ENCODE measurements at regions not wholly inside any gene's neighbourhood (a gene's known extent, or its start where the extent isn't known, plus 50 kb on each side); places are given as distances from the start of the nearest gene placed in this dataset.

DNA sequence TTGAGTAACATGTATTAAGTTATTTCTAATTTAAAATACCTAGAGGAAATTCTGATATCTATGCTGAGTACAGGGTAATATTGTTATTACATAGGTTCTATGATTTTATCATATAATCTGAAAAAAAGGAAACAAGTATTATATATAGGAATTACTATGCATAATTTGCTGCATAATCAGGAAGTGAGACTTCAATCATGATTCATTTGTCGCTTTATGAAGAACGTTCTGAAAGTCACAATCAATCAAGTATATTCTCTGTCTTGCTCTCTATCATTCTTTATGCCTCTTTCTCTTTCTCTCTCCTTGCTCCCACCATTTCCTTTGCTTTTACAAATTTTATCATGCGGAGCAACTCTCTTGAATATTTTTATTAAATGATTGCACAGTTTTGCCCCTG lies 1130.3 kb downstream of the PLA2G4A start:
- TF ChIP-seq CTCF (IDR thresholded peaks at IDR 0.05; ENCODE audit: unreplicated experiment): no peak
- Mint-ChIP-seq H3K9me3 (ENCODE audit: low read depth) (peaks cover 7% of the 10 kb centered on the region), H3K4me1 (ENCODE audit: low read depth) (peaks cover 13% of the 10 kb centered on the region), H3K27ac (no peak overlapping the region), H3K36me3 (ENCODE audit: insufficient read depth) (no peaks in the 10 kb centered on the region), H3K27me3 (no peaks in the 10 kb centered on the region), H3K4me3 (ENCODE audit: low read depth) (no peak overlapping the region)
- DNase-seq (ENCODE audit: low spot score, unreplicated experiment): no peak

GRCh38 chr1:187960125-187960638 lies 1131.4 kb downstream of the PLA2G4A start:
- no peaks in the 10 kb centered on the region for H3K36me3 Mint-ChIP-seq (ENCODE audit: insufficient read depth)
- H3K27ac Mint-ChIP-seq: no peak overlapping the region
- DNase-seq (ENCODE audit: low spot score, unreplicated experiment): no peak
- peaks cover 6% of the 10 kb centered on the region for H3K9me3 Mint-ChIP-seq (ENCODE audit: low read depth)
- peaks cover 13% of the 10 kb centered on the region for H3K4me1 Mint-ChIP-seq (ENCODE audit: low read depth)
- H3K27me3 Mint-ChIP-seq: no peaks in the 10 kb centered on the region
- TF ChIP-seq CTCF (IDR thresholded peaks at IDR 0.05; ENCODE audit: unreplicated experiment): no peak
- H3K4me3 Mint-ChIP-seq (ENCODE audit: low read depth): no peak overlapping the region

GRCh38 chr1:187961895-187962294 lies 1133.1 kb downstream of the PLA2G4A start:
- DNase-seq (ENCODE audit: low spot score, unreplicated experiment): no peak
- H3K36me3 Mint-ChIP-seq (ENCODE audit: insufficient read depth): no peaks in the 10 kb centered on the region
- no peak for TF ChIP-seq CTCF (IDR thresholded peaks at IDR 0.05; ENCODE audit: unreplicated experiment)
- peaks cover 12% of the 10 kb centered on the region for H3K4me1 Mint-ChIP-seq (ENCODE audit: low read depth)
- H3K27ac Mint-ChIP-seq: no peak overlapping the region
- no peaks in the 10 kb centered on the region for H3K9me3 Mint-ChIP-seq (ENCODE audit: low read depth)
- no peak overlapping the region for H3K4me3 Mint-ChIP-seq (ENCODE audit: low read depth)
- H3K27me3 Mint-ChIP-seq: no peaks in the 10 kb centered on the region

- TF ChIP-seq CTCF (IDR thresholded peaks at IDR 0.05; ENCODE audit: unreplicated experiment): no peak
- H3K4me1 Mint-ChIP-seq (ENCODE audit: low read depth): peaks cover 6% of the 10 kb centered on the region
- H3K27ac Mint-ChIP-seq: peak overlapping the region; percentile 10
- DNase-seq (ENCODE audit: low spot score, unreplicated experiment): no peak
- no peak overlapping the region for H3K4me3 Mint-ChIP-seq (ENCODE audit: low read depth)
- no peaks in the 10 kb centered on the region for H3K36me3 Mint-ChIP-seq (ENCODE audit: insufficient read depth)
- H3K9me3 Mint-ChIP-seq (ENCODE audit: low read depth): no peaks in the 10 kb centered on the region
- no peaks in the 10 kb centered on the region for H3K27me3 Mint-ChIP-seq
These were observed 1143.1 kb downstream of the PLA2G4A start for GRCh38 chr1:187971851-187972250.

DNA sequence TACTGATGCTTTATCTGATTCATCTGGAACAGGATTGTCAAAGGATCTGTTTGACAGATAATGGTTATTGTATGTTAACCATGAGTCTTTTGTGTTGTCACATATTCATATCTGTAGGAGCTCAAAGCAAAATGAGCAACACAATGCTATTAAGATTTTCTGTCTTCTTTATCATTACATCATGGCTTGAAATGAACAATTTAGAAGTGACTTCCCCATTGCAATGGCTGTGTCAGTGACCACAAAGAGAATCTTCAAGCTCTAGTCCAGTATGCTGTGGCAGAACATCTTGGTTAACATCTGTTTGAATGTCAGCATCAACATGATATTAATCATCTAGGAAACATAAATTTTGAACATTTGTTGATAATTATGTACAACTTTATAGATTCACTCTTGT lies 1148.5 kb downstream of the PLA2G4A start:
- H3K27me3 Mint-ChIP-seq: no peaks in the 10 kb centered on the region
- TF ChIP-seq CTCF (IDR thresholded peaks at IDR 0.05; ENCODE audit: unreplicated experiment): no peak
- DNase-seq (ENCODE audit: low spot score, unreplicated experiment): no peak
- peaks cover 6% of the 10 kb centered on the region for H3K9me3 Mint-ChIP-seq (ENCODE audit: low read depth)
- no peak overlapping the region for H3K4me3 Mint-ChIP-seq (ENCODE audit: low read depth)
- no peaks in the 10 kb centered on the region for H3K4me1 Mint-ChIP-seq (ENCODE audit: low read depth)
- H3K36me3 Mint-ChIP-seq (ENCODE audit: insufficient read depth): no peaks in the 10 kb centered on the region
- H3K27ac Mint-ChIP-seq: no peak overlapping the region

Data from progenitor cell of endocrine pancreas (in vitro differentiated cells).